ENCODE measurements at regions not wholly inside any gene's neighbourhood (a gene's known extent, or its start where the extent isn't known, plus 50 kb on each side); places are given as distances from the start of the nearest gene placed in this dataset.

GRCh38 chr5:74226716-74227485 is 413.6 kb downstream of the ENC1 start:
- 0 out of 2 replicates have a peak, but pooled peaks cover 6% of the 10 kb centered on the region for H3K36me3 Mint-ChIP-seq (ENCODE audit: low read depth)
- DNase-seq: no peak
- no peaks in the 10 kb centered on the region for H3K9me3 Mint-ChIP-seq
- H3K27ac Mint-ChIP-seq: no peak overlapping the region
- peaks cover 7% of the 10 kb centered on the region for H3K27me3 Mint-ChIP-seq (ENCODE audit: insufficient read depth)
- TF ChIP-seq CTCF (IDR thresholded peaks at IDR 0.05): no peak
- peaks cover 9% of the 10 kb centered on the region for H3K4me1 Mint-ChIP-seq (ENCODE audit: low read depth)
- no peak overlapping the region for H3K4me3 Mint-ChIP-seq

GRCh38 chr5:74225587-74225986 is 414.9 kb downstream of the ENC1 start:
- no peak overlapping the region for H3K27ac Mint-ChIP-seq
- no peak for DNase-seq
- no peak overlapping the region for H3K4me3 Mint-ChIP-seq
- 0 out of 2 replicates have a peak, but pooled peaks cover 6% of the 10 kb centered on the region for H3K36me3 Mint-ChIP-seq (ENCODE audit: low read depth)
- TF ChIP-seq CTCF (IDR thresholded peaks at IDR 0.05): no peak
- H3K9me3 Mint-ChIP-seq: no peaks in the 10 kb centered on the region
- peaks cover 7% of the 10 kb centered on the region for H3K27me3 Mint-ChIP-seq (ENCODE audit: insufficient read depth)
- no peaks in the 10 kb centered on the region for H3K4me1 Mint-ChIP-seq (ENCODE audit: low read depth)

- Mint-ChIP-seq H3K4me3 (no peak overlapping the region), H3K27me3 (ENCODE audit: insufficient read depth) (peaks cover 7% of the 10 kb centered on the region), H3K9me3 (peaks cover 5% of the 10 kb centered on the region), H3K36me3 (ENCODE audit: low read depth) (peaks cover 11% of the 10 kb centered on the region), H3K27ac (no peak overlapping the region), H3K4me1 (ENCODE audit: low read depth) (no peaks in the 10 kb centered on the region)
- no peak for DNase-seq
- TF ChIP-seq CTCF (IDR thresholded peaks at IDR 0.05): no peak
Measured at GRCh38 chr5:74224331-74224730, 416.2 kb downstream of the ENC1 start.

GRCh38 chr5:74222806-74223205 is 417.7 kb downstream of the ENC1 start:
- no peak for TF ChIP-seq CTCF (IDR thresholded peaks at IDR 0.05)
- H3K36me3 Mint-ChIP-seq (ENCODE audit: low read depth): peaks cover 17% of the 10 kb centered on the region
- no peak overlapping the region for H3K4me3 Mint-ChIP-seq
- H3K27ac Mint-ChIP-seq: no peak overlapping the region
- DNase-seq: no peak
- H3K27me3 Mint-ChIP-seq (ENCODE audit: insufficient read depth): peaks cover 8% of the 10 kb centered on the region
- H3K9me3 Mint-ChIP-seq: peaks cover 13% of the 10 kb centered on the region
- H3K4me1 Mint-ChIP-seq (ENCODE audit: low read depth): no peaks in the 10 kb centered on the region

GRCh38 chr5:74221413-74221812 is 419.1 kb downstream of the ENC1 start:
- H3K9me3 Mint-ChIP-seq: peaks cover 13% of the 10 kb centered on the region
- TF ChIP-seq CTCF (IDR thresholded peaks at IDR 0.05): no peak

More at GRCh38 chr5:74221413-74221812, 419.1 kb downstream of the ENC1 start:
- peaks cover 6% of the 10 kb centered on the region for H3K27me3 Mint-ChIP-seq (ENCODE audit: insufficient read depth)
- peaks cover 17% of the 10 kb centered on the region for H3K36me3 Mint-ChIP-seq (ENCODE audit: low read depth)
- H3K27ac Mint-ChIP-seq: no peak overlapping the region
- DNase-seq: no peak
- no peaks in the 10 kb centered on the region for H3K4me1 Mint-ChIP-seq (ENCODE audit: low read depth)
- no peak overlapping the region for H3K4me3 Mint-ChIP-seq
